GM21717 (cell line): ENCODE measurements at regions not wholly inside any gene's neighbourhood (a gene's known extent, or its start where the extent isn't known, plus 50 kb on each side); places are given as distances from the start of the nearest gene placed in this dataset.
"Not testable (repeated sequence)": the region's sequence is repeated elsewhere in the genome, so short reads cannot be mapped to it uniquely, and the experiment has no call there.

Experiments used
- ATAC-seq: cut with Tn5 transposase; IDR thresholded peaks from one replicate; pipeline ENCODE4 v1.9.1; 2021; ENCODE audit warnings: mild to moderate bottlenecking, moderate library complexity; ENCODE audit not compliant: unreplicated experiment

DNA sequence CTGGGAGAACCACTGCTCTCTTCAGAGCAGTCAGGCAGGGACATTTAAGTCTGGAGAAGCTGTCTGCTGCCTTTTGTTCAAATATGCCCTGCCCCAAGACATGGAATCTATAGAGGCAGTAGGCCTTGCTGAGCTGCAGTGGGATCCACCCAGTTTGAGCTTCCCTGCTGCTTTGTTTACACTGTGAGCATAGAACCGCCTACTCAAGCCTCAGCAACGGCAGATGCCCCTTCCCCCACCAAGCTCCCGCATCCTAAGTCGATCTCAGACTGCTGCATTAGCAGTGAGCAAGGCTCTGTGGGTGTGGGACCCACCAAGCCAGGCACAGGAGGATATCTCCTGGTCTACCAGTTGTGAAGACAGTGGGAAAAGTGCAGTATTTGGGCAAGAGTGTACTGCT is 54.6 kb upstream of the POGK start:
- not testable (repeated sequence) for ATAC-seq

GRCh38 chr1:166785987-166786386 is 53.3 kb upstream of the POGK start:
- no peak for ATAC-seq

DNA sequence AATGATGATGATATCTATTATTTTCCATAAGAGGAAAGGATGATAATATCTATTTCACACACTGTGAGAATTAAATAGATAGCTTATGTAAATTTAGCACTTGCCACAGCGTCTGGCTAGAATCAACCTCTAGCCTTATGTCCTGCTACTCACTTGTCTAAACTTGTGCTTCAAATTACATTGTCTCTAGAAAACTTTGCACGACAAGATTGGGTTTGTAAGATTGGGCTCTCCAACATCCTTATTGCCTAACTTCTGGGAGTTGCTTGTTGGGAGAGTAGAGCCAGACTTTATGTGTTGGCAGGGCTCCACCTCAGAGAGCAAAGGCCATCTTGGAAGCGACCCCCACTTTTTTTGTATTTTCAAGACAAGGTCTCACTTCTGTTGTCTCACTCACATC is 50.0 kb upstream of the POGK start:
- no peak for ATAC-seq
